HEK293T (cell line): ENCODE measurements at regions not wholly inside any gene's neighbourhood (a gene's known extent, or its start where the extent isn't known, plus 50 kb on each side); places are given as distances from the start of the nearest gene placed in this dataset.
"Not testable (repeated sequence)": the region's sequence is repeated elsewhere in the genome, so short reads cannot be mapped to it uniquely, and the experiment has no call there.

ENCODE experiments used
- ARNT ChIP-seq: fragments of 450-650 bp; IDR thresholded peaks from 2 replicates; pipeline ENCODE4 v1.6.1; 2017; ENCODE audit warnings: mild to moderate bottlenecking
- BHLHE40 ChIP-seq: fragments of 450-650 bp; IDR thresholded peaks from 2 replicates; pipeline ENCODE4 v1.6.1; 2016; ENCODE audit warnings: mild to moderate bottlenecking, moderate library complexity, borderline replicate concordance
- CTBP1 ChIP-seq: fragments of 450-650 bp; IDR thresholded peaks from 2 replicates; pipeline ENCODE4 v1.6.1; 2016; ENCODE audit warnings: borderline replicate concordance
- ELF4 ChIP-seq: fragments of 450-650 bp; IDR thresholded peaks from 2 replicates; pipeline ENCODE4 v1.6.1; 2017; ENCODE audit warnings: antibody characterized with exemption
- FOXA1 ChIP-seq: fragments of 450-650 bp; IDR thresholded peaks from 2 replicates; pipeline ENCODE4 v1.6.1; 2016; ENCODE audit warnings: mild to moderate bottlenecking
- FOXM1 ChIP-seq: fragments of 450-650 bp; IDR thresholded peaks from 2 replicates; pipeline ENCODE4 v1.6.1; 2017; ENCODE audit warnings: mild to moderate bottlenecking, borderline replicate concordance
- HDGF ChIP-seq: fragments of 450-650 bp; IDR thresholded peaks from 2 replicates; pipeline ENCODE4 v1.6.1; 2017; ENCODE audit warnings: antibody characterized with exemption, borderline replicate concordance
- L3MBTL2 ChIP-seq: fragments of 450-650 bp; conservative IDR thresholded peaks from 2 replicates; pipeline ENCODE4 v1.6.1; 2016; ENCODE audit warnings: mild to moderate bottlenecking
- NFRKB ChIP-seq: fragments of 450-650 bp; IDR thresholded peaks from 2 replicates; pipeline ENCODE4 v1.6.1; 2016; ENCODE audit warnings: mild to moderate bottlenecking, moderate library complexity
- SP1 ChIP-seq: fragments of 450-650 bp; IDR thresholded peaks from 2 replicates; pipeline ENCODE4 v1.6.1; 2017
- SUZ12 ChIP-seq: fragments of 450-650 bp; IDR thresholded peaks from 2 replicates; pipeline ENCODE4 v1.6.1; 2016; ENCODE audit warnings: mild to moderate bottlenecking
- TARDBP ChIP-seq: fragments of 450-650 bp; IDR thresholded peaks from 2 replicates; pipeline ENCODE4 v1.6.1; 2016
- ZNF384 ChIP-seq: fragments of 450-650 bp; IDR thresholded peaks from 2 replicates; pipeline ENCODE4 v1.6.1; 2016
- TF ChIP-seq, protein P1 (sequence below): fragments of 450-650 bp; IDR thresholded peaks from 2 replicates; pipeline ENCODE4 v1.6.1; 2016

DNA sequence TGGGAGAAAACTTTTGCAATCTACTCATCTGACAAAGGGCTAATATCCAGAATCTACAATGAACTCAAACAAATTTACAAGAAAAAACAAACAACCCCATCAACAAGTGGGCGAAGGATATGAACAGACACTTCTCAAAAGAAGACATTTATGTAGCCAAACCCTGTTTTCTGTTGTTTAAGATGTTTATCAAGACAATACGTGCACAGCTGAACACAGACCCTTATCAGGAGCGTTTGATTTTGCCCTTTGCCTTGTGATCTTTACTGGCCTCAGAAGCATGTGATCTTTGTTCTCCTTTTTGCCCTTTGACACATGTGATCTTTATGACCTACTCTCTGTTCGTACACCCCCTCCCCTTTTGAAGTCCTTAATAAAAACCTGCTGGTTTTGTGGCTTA lies 83.7 kb downstream of the VCAM1 start:
- TF ChIP-seq SUZ12, HDGF, L3MBTL2, FOXA1, BHLHE40, ELF4, ZNF384, FOXM1, TARDBP, SP1, ARNT, NFRKB, CTBP1: not testable (repeated sequence)
- TF ChIP-seq, protein P1, sequence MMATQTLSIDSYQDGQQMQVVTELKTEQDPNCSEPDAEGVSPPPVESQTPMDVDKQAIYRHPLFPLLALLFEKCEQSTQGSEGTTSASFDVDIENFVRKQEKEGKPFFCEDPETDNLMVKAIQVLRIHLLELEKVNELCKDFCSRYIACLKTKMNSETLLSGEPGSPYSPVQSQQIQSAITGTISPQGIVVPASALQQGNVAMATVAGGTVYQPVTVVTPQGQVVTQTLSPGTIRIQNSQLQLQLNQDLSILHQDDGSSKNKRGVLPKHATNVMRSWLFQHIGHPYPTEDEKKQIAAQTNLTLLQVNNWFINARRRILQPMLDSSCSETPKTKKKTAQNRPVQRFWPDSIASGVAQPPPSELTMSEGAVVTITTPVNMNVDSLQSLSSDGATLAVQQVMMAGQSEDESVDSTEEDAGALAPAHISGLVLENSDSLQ = not testable (repeated sequence)
